OCI-LY3 (cell line): ENCODE measurements at regions not wholly inside any gene's neighbourhood (a gene's known extent, or its start where the extent isn't known, plus 50 kb on each side); places are given as distances from the start of the nearest gene placed in this dataset.

Experiments
- H2AFZ ChIP-seq: fragments of 200-600, 300-600 bp; shearing (Covaris generic); 2 replicates; pipeline ENCODE4 v1.6.0; 2014; ENCODE audit warnings: antibody characterized with exemption, low read depth, low read length
- H3K27ac ChIP-seq: fragments of 200-600, 300-600 bp; sonication (generic); 2 replicates; pipeline ENCODE4 v1.5.1; 2014; ENCODE audit warnings: mild to moderate bottlenecking, low read length, moderate library complexity, mixed read lengths
- H3K27me3 ChIP-seq: fragments of 200-600, 300-600 bp; sonication (generic); 2 replicates; pipeline ENCODE4 v1.6.1; 2014; ENCODE audit warnings: low read depth, low read length, mixed read lengths
- H3K36me3 ChIP-seq: fragments of 200-600, 300-600 bp; sonication (generic); replicated peaks from 2 replicates; pipeline ENCODE3; 2014; ENCODE audit warnings: low read depth, low read length, mixed read lengths
- H3K4me1 ChIP-seq: fragments of 300-600, 200-600 bp; sonication (generic); 2 replicates; pipeline ENCODE4 v1.6.1; 2014; ENCODE audit warnings: low read length, mixed read lengths
- H3K4me2 ChIP-seq: fragments of 200-600, 300-600 bp; sonication (generic); 2 replicates; pipeline ENCODE4 v1.6.1; 2014; ENCODE audit warnings: low read length, mixed read lengths
- H3K4me3 ChIP-seq: fragments of 300-600, 200-600 bp; sonication (generic); 2 replicates; pipeline ENCODE4 v1.5.1; 2014; ENCODE audit warnings: antibody characterized with exemption, mild to moderate bottlenecking, low read length, moderate library complexity
- H3K79me2 ChIP-seq: fragments of 300-600, 200-600 bp; shearing (Covaris generic); 2 replicates; pipeline ENCODE4 v1.6.1; 2014; ENCODE audit warnings: mild to moderate bottlenecking, low read length, mixed read lengths
- H3K9ac ChIP-seq: fragments of 300-600, 200-600 bp; shearing (Covaris generic); 2 replicates; pipeline ENCODE4 v1.6.0; 2014; ENCODE audit warnings: mild to moderate bottlenecking, low read length, moderate library complexity
- H3K9me3 ChIP-seq: fragments of 200-600, 300-600 bp; shearing (Covaris generic); 2 replicates; pipeline ENCODE4 v1.6.1; 2014; ENCODE audit warnings: low read length, mixed read lengths; ENCODE audit not compliant: insufficient read depth
- H4K20me1 ChIP-seq: fragments of 200-600, 300-600 bp; sonication (generic); 2 replicates; pipeline ENCODE4 v1.6.1; 2016; ENCODE audit warnings: low read length, mixed read lengths; ENCODE audit not compliant: insufficient read depth
- EZH2phosphoT487 ChIP-seq: fragments of 200-600 bp; shearing (Covaris generic); IDR thresholded peaks from 2 replicates; pipeline ENCODE4 v1.6.1; 2018; ENCODE audit warnings: antibody characterized with exemption, mixed run types, low read depth
- TF ChIP-seq, protein P1 (sequence below): fragments of 200-600, 300-600 bp; sonication (generic); IDR thresholded peaks from 2 replicates; pipeline ENCODE4 v1.5.1; 2014; ENCODE audit warnings: antibody characterized with exemption, low read length, low read depth

DNA sequence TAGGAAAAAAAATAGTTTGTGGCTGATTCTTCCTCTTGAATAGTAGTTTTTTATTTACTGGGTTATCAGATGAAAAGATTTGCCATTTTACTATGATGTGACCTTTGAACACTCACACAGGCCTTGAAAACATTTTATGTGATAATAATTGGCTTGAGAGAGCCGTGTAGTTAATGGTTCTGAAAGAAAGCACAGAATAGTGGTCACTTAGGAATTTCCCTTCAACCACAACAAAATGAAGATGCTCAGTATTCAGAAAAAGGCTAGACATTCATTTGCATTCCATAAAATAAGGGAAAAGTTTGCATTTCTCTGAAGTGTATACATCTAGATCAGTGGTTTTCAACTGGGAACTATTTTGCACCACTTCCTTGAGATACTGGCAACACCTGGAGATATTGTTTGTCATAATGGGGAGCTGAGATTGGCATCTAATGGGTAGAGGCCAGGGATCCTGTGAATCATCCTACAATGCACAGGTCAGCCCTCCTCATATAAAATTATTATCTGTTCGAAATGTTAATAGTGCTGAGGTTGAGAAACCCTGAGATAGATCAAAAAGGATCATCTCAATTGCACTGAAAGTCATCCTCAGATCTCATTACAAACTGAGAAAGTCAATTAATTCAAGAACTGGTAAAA, 446.4 kb upstream of the CCNG1 start:
- Histone ChIP-seq H3K27ac (no peak overlapping the region), H3K4me3 (no peak overlapping the region), H2AFZ (no peak overlapping the region), H3K36me3 (no peaks in the 10 kb centered on the region), H3K4me2 (no peak overlapping the region), H3K27me3 (no peaks in the 10 kb centered on the region), H3K79me2 (no peaks in the 10 kb centered on the region), H3K9ac (no peak overlapping the region), H3K9me3 (no peaks in the 10 kb centered on the region), H3K4me1 (no peaks in the 10 kb centered on the region), H4K20me1 (no peaks in the 10 kb centered on the region)
- TF ChIP-seq, protein P1, sequence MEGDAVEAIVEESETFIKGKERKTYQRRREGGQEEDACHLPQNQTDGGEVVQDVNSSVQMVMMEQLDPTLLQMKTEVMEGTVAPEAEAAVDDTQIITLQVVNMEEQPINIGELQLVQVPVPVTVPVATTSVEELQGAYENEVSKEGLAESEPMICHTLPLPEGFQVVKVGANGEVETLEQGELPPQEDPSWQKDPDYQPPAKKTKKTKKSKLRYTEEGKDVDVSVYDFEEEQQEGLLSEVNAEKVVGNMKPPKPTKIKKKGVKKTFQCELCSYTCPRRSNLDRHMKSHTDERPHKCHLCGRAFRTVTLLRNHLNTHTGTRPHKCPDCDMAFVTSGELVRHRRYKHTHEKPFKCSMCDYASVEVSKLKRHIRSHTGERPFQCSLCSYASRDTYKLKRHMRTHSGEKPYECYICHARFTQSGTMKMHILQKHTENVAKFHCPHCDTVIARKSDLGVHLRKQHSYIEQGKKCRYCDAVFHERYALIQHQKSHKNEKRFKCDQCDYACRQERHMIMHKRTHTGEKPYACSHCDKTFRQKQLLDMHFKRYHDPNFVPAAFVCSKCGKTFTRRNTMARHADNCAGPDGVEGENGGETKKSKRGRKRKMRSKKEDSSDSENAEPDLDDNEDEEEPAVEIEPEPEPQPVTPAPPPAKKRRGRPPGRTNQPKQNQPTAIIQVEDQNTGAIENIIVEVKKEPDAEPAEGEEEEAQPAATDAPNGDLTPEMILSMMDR: no peak
- TF ChIP-seq EZH2phosphoT487: no peak

DNA sequence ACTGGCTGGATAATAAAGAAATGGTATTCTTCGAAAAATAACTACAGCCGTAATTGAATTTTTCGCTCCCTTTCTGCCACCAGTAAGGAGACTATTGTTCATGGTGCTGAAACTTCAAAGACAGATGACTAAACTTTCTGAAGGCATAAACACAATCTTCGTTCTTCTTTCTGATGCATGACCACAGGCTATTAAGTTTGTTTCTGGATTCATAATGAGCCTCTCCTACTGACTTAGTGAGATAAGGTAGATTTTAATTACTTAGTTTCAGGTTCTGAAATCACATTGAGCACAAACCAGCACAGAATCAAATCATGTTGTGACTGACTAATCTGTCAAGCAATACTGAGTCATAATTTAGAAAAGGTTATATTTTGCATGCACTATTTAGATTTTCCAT, 441.8 kb upstream of the CCNG1 start:
- no peaks in the 10 kb centered on the region for H3K9me3 ChIP-seq
- H3K79me2 ChIP-seq: no peaks in the 10 kb centered on the region
- no peaks in the 10 kb centered on the region for H3K36me3 ChIP-seq
- H3K4me3 ChIP-seq: no peak overlapping the region
- H2AFZ ChIP-seq: no peak overlapping the region
- no peaks in the 10 kb centered on the region for H3K27me3 ChIP-seq
- no peak overlapping the region for H3K27ac ChIP-seq
- no peaks in the 10 kb centered on the region for H4K20me1 ChIP-seq
- no peaks in the 10 kb centered on the region for H3K4me1 ChIP-seq
- no peak overlapping the region for H3K4me2 ChIP-seq
- no peak for TF ChIP-seq EZH2phosphoT487
- TF ChIP-seq, protein P1: no peak
- H3K9ac ChIP-seq: no peak overlapping the region

DNA sequence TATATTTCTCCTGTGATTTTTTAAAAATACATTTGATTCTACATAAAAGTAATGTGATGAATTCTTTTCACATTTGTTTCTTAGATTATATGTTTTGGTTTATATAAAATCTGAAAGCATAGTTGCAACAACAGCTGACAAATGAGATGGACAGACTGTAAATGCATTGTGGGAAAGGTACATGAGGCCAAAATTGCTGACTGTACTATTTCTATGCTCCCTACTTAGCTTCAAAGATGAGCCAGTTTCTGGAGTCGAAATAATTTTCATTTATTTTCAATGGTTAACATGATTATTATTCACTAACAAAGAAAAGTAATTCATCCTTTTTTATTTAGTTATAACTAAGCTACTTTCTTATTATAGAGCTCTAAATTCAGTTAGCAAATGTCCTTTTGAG, 441.3 kb upstream of the CCNG1 start:
- H2AFZ ChIP-seq: no peak overlapping the region
- no peaks in the 10 kb centered on the region for H3K9me3 ChIP-seq
- H3K79me2 ChIP-seq: no peaks in the 10 kb centered on the region
- no peak overlapping the region for H3K27ac ChIP-seq
- H3K27me3 ChIP-seq: no peaks in the 10 kb centered on the region
- no peak for TF ChIP-seq EZH2phosphoT487
- TF ChIP-seq, protein P1: no peak
- no peak overlapping the region for H3K4me3 ChIP-seq
- no peak overlapping the region for H3K4me2 ChIP-seq
- no peaks in the 10 kb centered on the region for H3K4me1 ChIP-seq
- H3K36me3 ChIP-seq: no peaks in the 10 kb centered on the region
- no peaks in the 10 kb centered on the region for H4K20me1 ChIP-seq
- no peak overlapping the region for H3K9ac ChIP-seq

DNA sequence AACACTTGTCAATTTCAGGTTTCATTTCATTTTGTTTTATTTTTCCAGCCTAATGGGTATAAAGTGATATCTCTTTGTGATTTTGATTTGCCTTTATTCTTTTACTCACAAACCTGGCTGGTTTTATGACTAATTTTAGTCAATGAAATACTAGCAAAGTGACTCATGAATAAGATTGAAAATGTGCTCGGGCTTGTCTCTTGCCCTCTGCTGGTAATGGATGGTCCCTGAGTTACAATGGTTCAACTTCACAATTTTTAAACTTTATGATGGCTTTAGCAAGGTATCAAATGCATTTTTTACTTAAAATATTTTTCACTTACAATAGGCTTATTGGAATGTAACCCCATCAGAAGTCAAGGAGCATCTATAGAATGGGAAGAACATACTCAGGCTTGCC, 431.4 kb upstream of the CCNG1 start:
- H3K4me2 ChIP-seq: no peak overlapping the region
- no peaks in the 10 kb centered on the region for H3K4me1 ChIP-seq
- H3K27me3 ChIP-seq: no peaks in the 10 kb centered on the region
- no peaks in the 10 kb centered on the region for H3K79me2 ChIP-seq
- no peak overlapping the region for H3K4me3 ChIP-seq
- H3K36me3 ChIP-seq: no peaks in the 10 kb centered on the region
- no peaks in the 10 kb centered on the region for H3K9me3 ChIP-seq
- H4K20me1 ChIP-seq: no peaks in the 10 kb centered on the region
- no peak overlapping the region for H2AFZ ChIP-seq
- H3K9ac ChIP-seq: no peak overlapping the region
- no peak overlapping the region for H3K27ac ChIP-seq
- TF ChIP-seq, protein P1: peak; percentile 26; the same call in 1 of the 2 replicates
- TF ChIP-seq EZH2phosphoT487: no peak
